GM12872 (cell line): ENCODE measurements at regions not wholly inside any gene's neighbourhood (a gene's known extent, or its start where the extent isn't known, plus 50 kb on each side); places are given as distances from the start of the nearest gene placed in this dataset.
A peak's percentile ranks its signal among the peaks of the same experiment; 100 is the strongest.

Experiments used
- TF ChIP-seq, protein P1 (sequence below): IDR thresholded peaks from 3 replicates; pipeline ENCODE4 v1.5.1; 2011; ENCODE audit warnings: low read depth, mild to moderate bottlenecking, low read length, moderate library complexity; ENCODE audit not compliant: insufficient read depth

DNA sequence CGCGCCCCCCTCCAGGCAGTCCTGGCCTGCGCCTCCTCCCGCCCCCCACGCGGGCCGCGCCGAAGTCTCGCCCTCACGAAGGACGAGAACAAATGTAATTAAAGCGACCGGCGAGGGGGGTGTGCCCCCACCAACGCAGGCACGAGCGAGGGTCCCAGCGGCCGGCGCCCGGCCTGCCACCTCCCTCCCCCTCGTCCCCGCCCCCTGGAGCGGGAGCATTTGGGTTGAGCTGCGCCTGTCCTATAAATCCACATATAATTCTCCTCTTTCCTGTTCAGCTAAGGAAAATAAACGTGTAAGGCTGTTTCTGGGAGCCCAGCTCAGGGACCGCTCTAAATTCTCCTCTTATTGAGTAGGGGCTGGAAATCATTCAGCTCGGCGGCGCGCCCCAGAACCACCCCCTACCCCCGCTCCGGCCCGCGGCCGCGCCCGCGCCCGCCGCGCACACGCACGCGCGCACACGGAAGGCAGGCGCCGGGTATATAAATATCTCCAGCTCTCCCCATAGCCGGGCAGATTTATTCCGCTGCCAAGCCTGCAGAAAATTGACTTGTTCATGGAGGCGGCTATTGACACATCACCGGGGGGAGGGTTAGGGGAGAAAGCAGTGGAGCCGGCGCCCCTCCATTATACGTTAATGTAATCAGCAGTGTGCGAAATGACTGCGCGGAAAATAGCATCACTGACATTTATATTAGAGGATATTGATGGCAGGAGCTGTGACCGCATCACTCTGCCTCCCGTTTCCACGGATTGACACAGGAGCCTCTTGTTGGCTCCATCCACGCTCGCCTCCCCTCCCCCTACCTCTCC, 61.6 kb upstream of the BTRC start:
- TF ChIP-seq, protein P1, sequence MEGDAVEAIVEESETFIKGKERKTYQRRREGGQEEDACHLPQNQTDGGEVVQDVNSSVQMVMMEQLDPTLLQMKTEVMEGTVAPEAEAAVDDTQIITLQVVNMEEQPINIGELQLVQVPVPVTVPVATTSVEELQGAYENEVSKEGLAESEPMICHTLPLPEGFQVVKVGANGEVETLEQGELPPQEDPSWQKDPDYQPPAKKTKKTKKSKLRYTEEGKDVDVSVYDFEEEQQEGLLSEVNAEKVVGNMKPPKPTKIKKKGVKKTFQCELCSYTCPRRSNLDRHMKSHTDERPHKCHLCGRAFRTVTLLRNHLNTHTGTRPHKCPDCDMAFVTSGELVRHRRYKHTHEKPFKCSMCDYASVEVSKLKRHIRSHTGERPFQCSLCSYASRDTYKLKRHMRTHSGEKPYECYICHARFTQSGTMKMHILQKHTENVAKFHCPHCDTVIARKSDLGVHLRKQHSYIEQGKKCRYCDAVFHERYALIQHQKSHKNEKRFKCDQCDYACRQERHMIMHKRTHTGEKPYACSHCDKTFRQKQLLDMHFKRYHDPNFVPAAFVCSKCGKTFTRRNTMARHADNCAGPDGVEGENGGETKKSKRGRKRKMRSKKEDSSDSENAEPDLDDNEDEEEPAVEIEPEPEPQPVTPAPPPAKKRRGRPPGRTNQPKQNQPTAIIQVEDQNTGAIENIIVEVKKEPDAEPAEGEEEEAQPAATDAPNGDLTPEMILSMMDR = no peak

DNA sequence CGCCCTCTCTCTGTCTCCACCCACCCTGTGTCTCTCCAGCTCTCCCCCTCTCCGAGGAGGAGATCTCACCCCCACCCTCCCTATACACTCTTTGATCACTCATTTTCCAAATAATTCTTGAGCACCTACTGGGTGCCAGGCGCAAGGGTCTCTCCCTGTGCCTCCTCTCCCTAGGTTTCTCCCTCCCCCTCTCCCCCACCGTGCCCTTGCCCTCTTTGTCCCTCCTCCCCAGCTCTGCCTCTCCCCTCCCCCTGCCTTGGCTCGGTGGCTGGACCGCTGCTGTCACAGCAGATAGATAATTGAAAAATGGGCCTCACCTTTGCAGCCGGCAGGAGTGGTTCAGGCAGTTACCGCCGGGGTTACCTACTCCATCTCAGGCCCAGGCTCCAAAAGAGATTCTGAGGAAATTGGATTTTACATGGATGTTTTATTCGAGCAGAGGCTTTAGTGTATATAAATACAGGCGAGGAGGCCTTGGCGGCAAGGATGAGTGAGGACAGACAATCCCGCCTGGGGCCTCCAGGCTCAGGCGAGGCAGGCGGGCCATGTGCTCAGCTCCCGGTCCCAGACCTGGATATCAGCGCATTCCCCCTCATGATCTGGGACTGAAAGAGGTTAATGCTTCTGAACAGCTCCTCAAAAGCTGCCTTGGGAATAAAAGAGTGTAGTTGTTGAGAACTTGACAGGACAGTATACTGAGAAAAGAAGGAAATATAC, 60.8 kb upstream of the BTRC start:
- TF ChIP-seq, protein P1 = no peak

DNA sequence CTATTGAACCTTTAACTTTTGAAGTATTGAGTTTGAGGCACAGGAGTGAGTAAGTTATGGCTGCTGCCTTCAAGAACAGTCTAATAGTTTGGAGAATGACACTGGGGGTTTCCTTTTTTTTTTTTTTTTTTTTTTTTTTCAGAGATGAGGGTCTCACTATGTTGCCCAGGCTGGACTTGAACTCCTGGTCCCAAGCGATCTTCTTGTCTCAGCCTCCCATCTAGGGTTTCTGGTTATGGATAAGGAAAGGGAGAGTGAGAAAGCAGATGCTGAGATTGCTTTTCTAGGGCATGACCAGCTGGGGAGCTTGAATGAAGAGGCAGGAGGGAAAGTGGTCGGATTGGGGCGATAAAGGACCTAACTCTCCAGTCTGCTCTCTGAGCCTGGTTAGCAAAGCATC, 59.9 kb upstream of the BTRC start:
- TF ChIP-seq, protein P1 = no peak

DNA sequence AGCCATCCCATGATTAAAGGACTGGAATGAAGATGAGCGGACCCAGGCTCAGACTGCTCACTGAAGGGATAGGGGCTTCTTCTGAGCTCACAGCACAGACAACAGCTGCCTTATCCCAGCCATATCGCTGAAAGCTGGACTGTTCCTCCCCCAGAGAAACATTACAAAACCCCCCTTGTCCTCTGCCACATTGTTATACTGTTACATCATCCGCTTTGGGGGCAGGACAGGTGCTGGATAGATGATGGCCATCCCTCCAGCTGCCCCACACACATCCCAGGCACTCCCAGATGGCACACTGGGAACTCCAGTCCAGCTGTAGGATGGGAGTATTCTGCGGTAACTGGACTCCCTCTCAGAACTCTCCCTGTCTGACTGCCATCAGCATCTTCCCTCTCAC, 58.7 kb upstream of the BTRC start:
- TF ChIP-seq, protein P1 = no peak

DNA sequence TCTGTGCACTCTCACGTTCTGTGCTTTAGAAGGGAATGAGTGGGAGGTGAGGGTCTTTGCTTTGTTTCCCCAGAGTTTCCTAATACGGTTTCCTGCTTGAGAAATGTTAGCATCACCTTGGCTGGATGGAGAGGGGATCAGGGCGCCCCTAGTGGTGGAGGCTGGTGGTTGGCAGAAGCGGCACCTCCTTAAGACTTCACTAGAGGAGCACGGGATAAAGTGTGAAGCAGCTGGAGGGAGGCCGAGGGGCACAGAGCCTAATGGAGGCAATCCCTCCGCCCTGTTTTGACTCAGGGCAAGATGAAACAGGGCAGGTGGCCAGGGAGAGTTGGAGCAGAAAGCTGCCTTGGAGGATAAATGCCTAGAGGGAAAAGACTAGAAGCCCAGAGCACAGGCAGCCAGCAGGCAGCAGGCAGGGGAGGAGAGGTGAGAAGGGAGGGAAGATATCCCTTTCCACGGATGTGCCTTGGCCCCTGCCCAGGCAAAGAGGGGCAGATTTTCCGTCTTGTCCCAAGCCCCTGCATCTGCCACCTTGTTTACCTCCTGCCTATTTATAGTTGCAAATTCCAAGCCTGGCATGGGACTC, 56.0 kb upstream of the BTRC start:
- TF ChIP-seq, protein P1 = peak; percentile 93

DNA sequence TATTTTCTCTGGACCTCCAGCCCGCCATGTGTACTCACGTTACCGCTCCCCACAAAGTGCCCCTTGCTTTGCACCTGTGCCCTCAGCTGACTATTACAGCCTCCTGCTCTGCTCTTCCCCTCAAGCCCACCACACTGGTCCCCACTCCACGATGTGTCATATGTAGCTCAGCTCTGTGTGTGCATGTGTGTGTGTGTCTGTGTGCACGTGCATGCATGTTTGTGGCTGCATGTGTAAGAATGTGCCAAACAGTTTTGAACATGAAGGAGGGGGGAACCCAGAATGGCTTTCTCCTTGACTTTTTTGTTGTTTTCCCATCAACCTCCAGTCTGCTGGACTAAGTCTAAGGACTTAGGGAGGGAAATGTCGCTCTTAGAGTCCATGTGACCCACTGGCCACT, 54.8 kb upstream of the BTRC start:
- TF ChIP-seq, protein P1 = no peak

DNA sequence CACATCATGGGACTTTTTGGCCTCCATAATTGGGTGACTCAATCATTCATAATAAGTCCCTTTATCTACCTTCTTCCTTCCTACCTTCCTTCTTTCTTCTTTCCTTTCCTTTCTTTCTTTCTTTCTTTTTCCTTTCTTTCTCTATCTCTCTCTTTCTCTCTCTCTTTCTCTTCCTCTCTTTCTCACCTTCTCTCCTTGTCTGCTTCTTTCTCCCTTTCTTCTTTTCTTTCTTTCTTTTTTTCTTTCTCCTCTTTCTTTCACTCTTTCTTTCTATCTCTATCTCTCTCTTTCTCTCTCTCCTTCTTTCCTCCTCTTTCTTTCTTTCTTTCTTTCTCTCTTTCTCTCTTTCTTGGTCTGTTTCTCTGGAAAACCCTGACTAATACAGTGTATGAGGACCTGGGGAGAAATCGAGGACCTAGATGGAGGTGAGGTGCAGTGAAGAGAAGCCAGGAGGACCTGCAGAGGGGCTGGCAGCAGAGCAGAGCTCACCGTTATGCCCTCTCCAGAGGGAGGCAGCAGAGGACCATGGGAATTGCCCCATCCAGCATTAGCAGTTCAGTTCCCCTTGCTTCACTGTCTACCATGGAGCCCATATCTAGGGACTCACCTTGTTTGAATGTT, 52.7 kb upstream of the BTRC start:
- TF ChIP-seq, protein P1 = peak; percentile 66
